Natural killer cell (primary cell): ENCODE measurements at regions not wholly inside any gene's neighbourhood (a gene's known extent, or its start where the extent isn't known, plus 50 kb on each side); places are given as distances from the start of the nearest gene placed in this dataset.

Experiments
- ATAC-seq, 3 donors: fragments of 150-1000 bp in 2 of 3; fragments of 200-7000 bp in 1 of 3; cut with Tn5 transposase; 1 replicate in 1 of 3; 2 replicates in 2 of 3; pipeline ENCODE4 v1.10.0; 2021; ENCODE audit warnings: mild to moderate bottlenecking in 2 of 3, moderate library complexity in 2 of 3
- DNase-seq, 2 donors: peaks; one replicate each; pipeline versions ENCODE4 v3.0.0 to v3.0.0-alpha.2; 2013 to 2021; ENCODE audit warnings: mixed read lengths in 1 of 2
- H3K27ac ChIP-seq: one replicate; pipeline ENCODE4 v1.5.1; 2013; ENCODE audit warnings: mild to moderate bottlenecking, low read length
- H3K27me3 ChIP-seq: one replicate; pipeline ENCODE4 v1.6.1; 2013; ENCODE audit warnings: low read length; ENCODE audit not compliant: control insufficient read depth, insufficient read depth
- H3K36me3 ChIP-seq: one replicate; pipeline ENCODE4 v1.6.1; 2013; ENCODE audit warnings: low read length; ENCODE audit not compliant: control insufficient read depth, insufficient read depth
- H3K4me1 ChIP-seq: one replicate; pipeline ENCODE4 v1.6.1; 2013; ENCODE audit warnings: low read length; ENCODE audit not compliant: control insufficient read depth, insufficient read depth
- H3K4me3 ChIP-seq: one replicate; pipeline ENCODE4 v1.5.1; 2013; ENCODE audit warnings: low read length
- H3K9me3 ChIP-seq: one replicate; pipeline ENCODE4 v1.6.1; 2013; ENCODE audit warnings: low read length; ENCODE audit not compliant: control insufficient read depth, insufficient read depth
- H3K27ac Mint-ChIP-seq, 2 donors: one replicate each; pipeline ENCODE4 v1.8.0; 2022; ENCODE audit warnings: mild to moderate bottlenecking in 2 of 2, mixed read lengths in 2 of 2, moderate library complexity in 1 of 2
- H3K27me3 Mint-ChIP-seq, 2 donors: one replicate each; pipeline ENCODE4 v1.8.0; 2022; ENCODE audit warnings: low read depth in 2 of 2, mixed read lengths in 2 of 2
- H3K36me3 Mint-ChIP-seq: one replicate; pipeline ENCODE4 v1.8.0; 2022; ENCODE audit warnings: mixed read lengths
- H3K4me1 Mint-ChIP-seq, 2 donors: one replicate each; pipeline ENCODE4 v1.8.0; 2022; ENCODE audit warnings: mixed read lengths in 2 of 2
- H3K4me3 Mint-ChIP-seq: one replicate; pipeline ENCODE4 v1.8.0; 2022; ENCODE audit warnings: mild to moderate bottlenecking, moderate library complexity, mixed read lengths
- H3K9me3 Mint-ChIP-seq, 2 donors: one replicate each; pipeline ENCODE4 v1.8.0; 2022; ENCODE audit warnings: mixed read lengths in 2 of 2
- WGBS: methylation state at CpG from one replicate; pipeline ENCODE4 v1.1.7; 2013; ENCODE audit warnings: missing lambda C conversion rate; ENCODE audit not compliant: insufficient coverage; 5-methylcytosine and 5-hydroxymethylcytosine counted together
- intact Hi-C: fragments of 100-400 bp; cut with micrococcal nuclease; formaldehyde crosslinking; loops from one replicate; pipeline ENCODE4 v1.14.2; 2022
- TF ChIP-seq, protein P1 (sequence below): fragments of 200-600 bp; IDR thresholded peaks from one replicate; pipeline ENCODE4 v1.8.0; 2022; ENCODE audit warnings: antibody characterized with exemption

DNA sequence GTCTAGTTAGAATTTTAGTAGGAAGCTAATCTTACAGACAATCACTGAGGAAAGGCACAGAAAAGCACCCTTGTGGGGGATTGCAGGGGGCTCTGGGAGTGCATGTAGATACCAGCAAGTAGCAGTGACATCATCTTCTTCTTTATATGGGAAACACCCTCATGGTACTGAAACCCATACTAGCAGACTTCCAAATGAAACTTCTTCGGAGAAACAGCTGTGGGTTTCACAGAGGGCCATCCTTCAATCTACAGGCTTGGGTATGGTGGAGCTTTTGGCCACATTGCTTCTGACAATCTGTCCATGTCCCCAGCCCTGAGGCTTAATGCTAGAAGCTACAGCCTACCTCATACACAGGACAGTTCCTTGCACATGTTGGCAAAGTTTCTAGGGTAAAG, 165.2 kb upstream of the NFIB start:
- H3K4me1 Mint-ChIP-seq, result no peaks in the 10 kb centered on the region
- TF ChIP-seq, protein P1, sequence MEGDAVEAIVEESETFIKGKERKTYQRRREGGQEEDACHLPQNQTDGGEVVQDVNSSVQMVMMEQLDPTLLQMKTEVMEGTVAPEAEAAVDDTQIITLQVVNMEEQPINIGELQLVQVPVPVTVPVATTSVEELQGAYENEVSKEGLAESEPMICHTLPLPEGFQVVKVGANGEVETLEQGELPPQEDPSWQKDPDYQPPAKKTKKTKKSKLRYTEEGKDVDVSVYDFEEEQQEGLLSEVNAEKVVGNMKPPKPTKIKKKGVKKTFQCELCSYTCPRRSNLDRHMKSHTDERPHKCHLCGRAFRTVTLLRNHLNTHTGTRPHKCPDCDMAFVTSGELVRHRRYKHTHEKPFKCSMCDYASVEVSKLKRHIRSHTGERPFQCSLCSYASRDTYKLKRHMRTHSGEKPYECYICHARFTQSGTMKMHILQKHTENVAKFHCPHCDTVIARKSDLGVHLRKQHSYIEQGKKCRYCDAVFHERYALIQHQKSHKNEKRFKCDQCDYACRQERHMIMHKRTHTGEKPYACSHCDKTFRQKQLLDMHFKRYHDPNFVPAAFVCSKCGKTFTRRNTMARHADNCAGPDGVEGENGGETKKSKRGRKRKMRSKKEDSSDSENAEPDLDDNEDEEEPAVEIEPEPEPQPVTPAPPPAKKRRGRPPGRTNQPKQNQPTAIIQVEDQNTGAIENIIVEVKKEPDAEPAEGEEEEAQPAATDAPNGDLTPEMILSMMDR, result no peak
- WGBS, result 90% methylated on average over 1 of the region's 1 CpG
- no peaks in the 10 kb centered on the region for H3K27me3 ChIP-seq
- intact Hi-C loops, result no loop called here
- no peak overlapping the region for H3K27ac ChIP-seq
- no peak for DNase-seq
- H3K27me3 Mint-ChIP-seq, result peaks cover 0 to 3% of the 10 kb centered on the region in 2 donors
- H3K4me3 Mint-ChIP-seq, result no peak overlapping the region
- H3K36me3 Mint-ChIP-seq, result no peaks in the 10 kb centered on the region
- no peaks in the 10 kb centered on the region for H3K36me3 ChIP-seq
- H3K4me1 ChIP-seq, result no peaks in the 10 kb centered on the region
- no peak overlapping the region for H3K4me3 ChIP-seq
- H3K27ac Mint-ChIP-seq, result no peak overlapping the region
- ATAC-seq, result no peak
- no peaks in the 10 kb centered on the region for H3K9me3 ChIP-seq
- H3K9me3 Mint-ChIP-seq, result peaks cover 0 to 4% of the 10 kb centered on the region in 2 donors

DNA sequence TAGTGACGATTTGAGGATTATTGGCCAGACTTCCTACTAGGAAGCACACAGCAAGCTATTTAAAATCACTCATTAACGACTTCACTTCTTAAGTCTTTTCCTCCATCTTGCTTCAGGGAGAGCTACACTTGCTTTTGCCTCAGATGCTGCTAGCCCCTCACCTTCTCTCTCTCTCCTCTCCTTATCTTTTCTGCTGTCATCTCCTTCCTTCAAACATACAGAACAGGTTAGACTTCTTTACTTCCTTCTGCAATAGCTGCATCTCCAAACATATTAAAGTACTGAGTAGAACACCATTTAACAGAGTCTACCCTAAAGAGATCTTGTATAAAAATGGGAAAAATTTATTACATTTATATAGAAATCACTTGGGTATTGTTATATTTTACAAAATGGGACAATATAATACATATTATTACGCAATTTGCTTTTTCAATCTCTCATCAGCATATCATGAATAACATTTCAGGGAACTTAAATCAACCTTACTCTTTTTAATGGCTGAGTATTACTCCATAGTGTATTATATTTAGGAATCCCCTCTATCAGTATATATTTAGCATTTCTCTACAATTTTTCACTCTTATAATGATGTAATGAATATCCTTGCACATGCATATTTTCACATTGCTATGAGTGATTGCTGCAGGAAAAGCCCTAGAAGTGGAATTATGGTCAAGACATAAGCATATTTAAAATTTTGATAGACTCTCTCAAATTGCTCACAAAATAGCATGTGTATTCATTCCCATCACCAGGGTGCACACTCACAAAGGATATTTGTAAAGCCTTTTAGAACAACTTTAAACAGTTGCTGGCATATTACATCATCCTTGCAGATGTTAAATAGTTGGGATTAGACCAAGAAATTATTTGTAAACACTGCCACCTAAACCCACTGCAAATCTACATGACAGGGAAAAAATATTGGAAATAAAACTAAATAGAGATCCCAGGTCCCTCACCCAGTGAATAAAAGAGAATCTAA, 164.5 kb upstream of the NFIB start:
- DNase-seq, result no peak
- Histone ChIP-seq H3K27me3 (no peaks in the 10 kb centered on the region), H3K4me1 (no peaks in the 10 kb centered on the region), H3K9me3 (peaks cover 2% of the 10 kb centered on the region), H3K4me3 (no peak overlapping the region), H3K36me3 (no peaks in the 10 kb centered on the region), H3K27ac (no peak overlapping the region)
- Mint-ChIP-seq H3K27me3 (peaks cover 0 to 3% of the 10 kb centered on the region in 2 donors), H3K9me3 (peaks cover 0 to 4% of the 10 kb centered on the region in 2 donors), H3K27ac (no peak overlapping the region), H3K4me1 (no peaks in the 10 kb centered on the region), H3K4me3 (no peak overlapping the region), H3K36me3 (no peaks in the 10 kb centered on the region)
- no peak for ATAC-seq
- intact Hi-C loops, result no loop called here
- WGBS, result 80% methylated on average over 2 of the region's 3 CpGs
- TF ChIP-seq, protein P1, result no peak

- H3K36me3 Mint-ChIP-seq, result no peaks in the 10 kb centered on the region
- no peak for ATAC-seq
- H3K4me3 Mint-ChIP-seq, result no peak overlapping the region
- TF ChIP-seq, protein P1, result no peak
- 95% methylated on average over 3 of the region's 4 CpGs for WGBS
- DNase-seq, result no peak
- no peak overlapping the region for H3K27ac Mint-ChIP-seq
- Histone ChIP-seq H3K4me3 (no peak overlapping the region), H3K4me1 (no peaks in the 10 kb centered on the region), H3K36me3 (no peaks in the 10 kb centered on the region), H3K27me3 (no peaks in the 10 kb centered on the region), H3K27ac (no peak overlapping the region), H3K9me3 (peaks cover 2% of the 10 kb centered on the region)
- intact Hi-C loops, result no loop called here
- no peaks in the 10 kb centered on the region for H3K4me1 Mint-ChIP-seq
- H3K27me3 Mint-ChIP-seq, result no peaks in the 10 kb centered on the region
- peaks cover 0 to 4% of the 10 kb centered on the region in 2 donors for H3K9me3 Mint-ChIP-seq
Measured at GRCh38 chr9:14471041-14471440, 157.1 kb upstream of the NFIB start.
